GM19455 (cell line): ENCODE measurements at regions not wholly inside any gene's neighbourhood (a gene's known extent, or its start where the extent isn't known, plus 50 kb on each side); places are given as distances from the start of the nearest gene placed in this dataset.
"Not testable (repeated sequence)": the region's sequence is repeated elsewhere in the genome, so short reads cannot be mapped to it uniquely, and the experiment has no call there.

Experiments used
- ATAC-seq: cut with Tn5 transposase; IDR thresholded peaks from one replicate; pipeline ENCODE4 v1.9.1; 2021; ENCODE audit not compliant: unreplicated experiment

GRCh38 chr6:167688123-167688522, 138.6 kb upstream of the AFDN start:
- ATAC-seq = no peak

- no peak for ATAC-seq
These were observed 137.4 kb upstream of the AFDN start for GRCh38 chr6:167689278-167689677.

- ATAC-seq = no peak
These were observed 137.0 kb upstream of the AFDN start for GRCh38 chr6:167689751-167690150.

GRCh38 chr6:167690167-167690922, 136.4 kb upstream of the AFDN start:
- not testable (repeated sequence) for ATAC-seq

- no peak for ATAC-seq
These were observed 135.8 kb upstream of the AFDN start for GRCh38 chr6:167690931-167691330.

GRCh38 chr6:167691533-167692312, 135.0 kb upstream of the AFDN start:
- no peak for ATAC-seq

GRCh38 chr6:167693478-167693877, 133.2 kb upstream of the AFDN start:
- not testable (repeated sequence) for ATAC-seq

GRCh38 chr6:167695831-167696230, 130.9 kb upstream of the AFDN start:
- no peak for ATAC-seq

- ATAC-seq = no peak
These were observed 130.4 kb upstream of the AFDN start for GRCh38 chr6:167696296-167696695.

GRCh38 chr6:167697316-167697715, 129.4 kb upstream of the AFDN start:
- ATAC-seq = no peak

GRCh38 chr6:167698540-167698939, 128.2 kb upstream of the AFDN start:
- no peak for ATAC-seq

GRCh38 chr6:167699141-167699931, 127.4 kb upstream of the AFDN start:
- peak; percentile 92 for ATAC-seq

- no peak for ATAC-seq
These were observed 126.5 kb upstream of the AFDN start for GRCh38 chr6:167700199-167700598.

- ATAC-seq = no peak
These were observed 125.7 kb upstream of the AFDN start for GRCh38 chr6:167701010-167701409.

GRCh38 chr6:167702241-167702827, 124.4 kb upstream of the AFDN start:
- ATAC-seq = no peak

- ATAC-seq = no peak
These were observed 123.4 kb upstream of the AFDN start for GRCh38 chr6:167703347-167703746.

GRCh38 chr6:167703781-167704180, 122.9 kb upstream of the AFDN start:
- ATAC-seq = no peak

- no peak for ATAC-seq
These were observed 122.3 kb upstream of the AFDN start for GRCh38 chr6:167704396-167704901.

- ATAC-seq = no peak
These were observed 121.4 kb upstream of the AFDN start for GRCh38 chr6:167705211-167705750.

GRCh38 chr6:167706313-167707109, 120.2 kb upstream of the AFDN start:
- ATAC-seq = peak; percentile 87
